GM10266 (cell line): ENCODE measurements at regions not wholly inside any gene's neighbourhood (a gene's known extent, or its start where the extent isn't known, plus 50 kb on each side); places are given as distances from the start of the nearest gene placed in this dataset.
"Not testable (repeated sequence)": the region's sequence is repeated elsewhere in the genome, so short reads cannot be mapped to it uniquely, and the experiment has no call there.

Experiments used
- DNase-seq: peaks from one replicate; pipeline ENCODE4 v3.0.0; 2012; ENCODE audit errors: extremely low spot score
- CTCF ChIP-seq: IDR thresholded peaks from 2 replicates; pipeline ENCODE4 v1.5.1; 2012; ENCODE audit warnings: mild to moderate bottlenecking, low read depth; ENCODE audit not compliant: control insufficient read depth, insufficient read depth; ENCODE audit errors: missing control alignments

GRCh38 chr2:37753758-37754157 lies 82.3 kb upstream of the CDC42EP3 start:
- TF ChIP-seq CTCF, result no peak
- DNase-seq, result no peak

GRCh38 chr2:37755961-37756559 lies 84.6 kb upstream of the CDC42EP3 start:
- not testable (repeated sequence) for DNase-seq

- DNase-seq, result not testable (repeated sequence)
Measured at GRCh38 chr2:37757456-37757855, 86.0 kb upstream of the CDC42EP3 start.

- not testable (repeated sequence) for DNase-seq
Measured at GRCh38 chr2:37758141-37758601, 86.7 kb upstream of the CDC42EP3 start.

GRCh38 chr2:37759989-37760388 lies 88.5 kb upstream of the CDC42EP3 start:
- DNase-seq, result not testable (repeated sequence)

GRCh38 chr2:37760471-37760870 lies 89.0 kb upstream of the CDC42EP3 start:
- no peak for TF ChIP-seq CTCF

GRCh38 chr2:37762281-37762680 lies 90.8 kb upstream of the CDC42EP3 start:
- not testable (repeated sequence) for DNase-seq

More at GRCh38 chr2:37760471-37760870, 89.0 kb upstream of the CDC42EP3 start:
- DNase-seq, result no peak

- TF ChIP-seq CTCF, result no peak
- DNase-seq, result no peak
Measured at GRCh38 chr2:37764739-37765138, 93.3 kb upstream of the CDC42EP3 start.

GRCh38 chr2:37766106-37766505 lies 94.7 kb upstream of the CDC42EP3 start:
- no peak for TF ChIP-seq CTCF
- no peak for DNase-seq

GRCh38 chr2:37767046-37767445 lies 95.6 kb upstream of the CDC42EP3 start:
- no peak for DNase-seq
- TF ChIP-seq CTCF, result no peak
